Stomach (tissue), 4 donors: ENCODE measurements at regions not wholly inside any gene's neighbourhood (a gene's known extent, or its start where the extent isn't known, plus 50 kb on each side); places are given as distances from the start of the nearest gene placed in this dataset.

ENCODE experiments used
- POLR2A ChIP-seq, 4 donors: fragments of 450-650 bp; IDR thresholded peaks; one replicate each; pipeline ENCODE4 v1.6.1; 2016; ENCODE audit warnings: antibody characterized with exemption in 4 of 4, control low read depth in 2 of 4, mild to moderate bottlenecking in 1 of 4, moderate library complexity in 1 of 4
- POLR2AphosphoS5 ChIP-seq, 3 donors: sonication (generic); formaldehyde crosslinking; IDR thresholded peaks; one replicate each; pipeline ENCODE4 v1.6.1; 2016; ENCODE audit warnings: antibody characterized with exemption in 3 of 3
- TF ChIP-seq, protein P1 (sequence below), 7 experiments: fragments of 450-650 bp in 4 of 7; fragments of 200-600 bp in 3 of 7; sonication (generic) in 3 of 7; IDR thresholded peaks; one replicate each; pipeline ENCODE4 v1.5.1; 2016 to 2019; ENCODE audit warnings: antibody characterized with exemption in 7 of 7, control low read depth in 2 of 7, mild to moderate bottlenecking in 1 of 7

GRCh38 chr2:128442053-128442751 lies 123.5 kb upstream of the HS6ST1 start:
- TF ChIP-seq, protein P1, sequence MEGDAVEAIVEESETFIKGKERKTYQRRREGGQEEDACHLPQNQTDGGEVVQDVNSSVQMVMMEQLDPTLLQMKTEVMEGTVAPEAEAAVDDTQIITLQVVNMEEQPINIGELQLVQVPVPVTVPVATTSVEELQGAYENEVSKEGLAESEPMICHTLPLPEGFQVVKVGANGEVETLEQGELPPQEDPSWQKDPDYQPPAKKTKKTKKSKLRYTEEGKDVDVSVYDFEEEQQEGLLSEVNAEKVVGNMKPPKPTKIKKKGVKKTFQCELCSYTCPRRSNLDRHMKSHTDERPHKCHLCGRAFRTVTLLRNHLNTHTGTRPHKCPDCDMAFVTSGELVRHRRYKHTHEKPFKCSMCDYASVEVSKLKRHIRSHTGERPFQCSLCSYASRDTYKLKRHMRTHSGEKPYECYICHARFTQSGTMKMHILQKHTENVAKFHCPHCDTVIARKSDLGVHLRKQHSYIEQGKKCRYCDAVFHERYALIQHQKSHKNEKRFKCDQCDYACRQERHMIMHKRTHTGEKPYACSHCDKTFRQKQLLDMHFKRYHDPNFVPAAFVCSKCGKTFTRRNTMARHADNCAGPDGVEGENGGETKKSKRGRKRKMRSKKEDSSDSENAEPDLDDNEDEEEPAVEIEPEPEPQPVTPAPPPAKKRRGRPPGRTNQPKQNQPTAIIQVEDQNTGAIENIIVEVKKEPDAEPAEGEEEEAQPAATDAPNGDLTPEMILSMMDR (IDR thresholded peaks at IDR 0.05): no peak
- TF ChIP-seq POLR2A (IDR thresholded peaks at IDR 0.05) (no peak), POLR2AphosphoS5 (IDR thresholded peaks at IDR 0.05) (no peak)
